Adrenal gland (tissue), 9 donors: ENCODE measurements at regions not wholly inside any gene's neighbourhood (a gene's known extent, or its start where the extent isn't known, plus 50 kb on each side); places are given as distances from the start of the nearest gene placed in this dataset.

Experiments used
- DNase-seq, 7 donors: peaks; one replicate each; pipeline ENCODE4 v3.0.0-alpha.2; 2019 to 2020
- H3K27ac ChIP-seq, 5 donors: fragments of 200-600 bp; sonication (generic) in 4 of 5; 1 replicate in 3 of 5; 2 replicates in 2 of 5; pipeline versions ENCODE4 v1.5.1 to v1.8.0; 2016 to 2020; ENCODE audit warnings: mild to moderate bottlenecking in 1 of 5
- H3K27me3 ChIP-seq: fragments of 200-600 bp; 2 replicates; pipeline ENCODE4 v1.8.0; 2021
- H3K36me3 ChIP-seq, 2 donors: fragments of 200-600 bp; replicated peaks in 1 of 2; 1 replicate in 1 of 2; 2 replicates in 1 of 2; pipeline versions ENCODE4 v1.5.1 to v1.8.0; 2018 to 2022
- H3K4me1 ChIP-seq, 2 donors: fragments of 200-600 bp; replicated peaks in 1 of 2; 1 replicate in 1 of 2; 2 replicates in 1 of 2; pipeline versions ENCODE4 v1.5.1 to v1.8.0; 2018 to 2021
- H3K4me3 ChIP-seq, 4 donors: fragments of 200-600 bp; sonication (generic) in 3 of 4; one replicate each; pipeline ENCODE4 v1.5.1; 2016 to 2018
- H3K9me3 ChIP-seq, 3 donors: fragments of 200-600 bp; sonication (generic) in 1 of 3; replicated peaks in 1 of 3; 1 replicate in 2 of 3; 2 replicates in 1 of 3; pipeline versions ENCODE4 v1.5.1 to v1.8.0; 2016 to 2021
- CTCF ChIP-seq, 6 experiments: fragments of 450-650 bp in 4 of 6; fragments of 200-600 bp in 2 of 6; sonication (generic) in 1 of 6; IDR thresholded peaks; 1 replicate in 5 of 6; 2 replicates in 1 of 6; pipeline versions ENCODE4 v1.5.1 to v1.8.0; 2016 to 2021; ENCODE audit warnings: antibody characterized with exemption in 6 of 6, mild to moderate bottlenecking in 2 of 6, moderate library complexity in 1 of 6
- POLR2A ChIP-seq, 2 donors: fragments of 450-650 bp; IDR thresholded peaks; one replicate each; pipeline ENCODE4 v1.6.1; 2017; ENCODE audit warnings: antibody characterized with exemption in 2 of 2, mild to moderate bottlenecking in 2 of 2, moderate library complexity in 1 of 2
- WGBS, 4 donors: extraction: QIAGEN DNeasy Blood & Tissue Kit in 2 of 4; methylation state at CpG; one replicate each; pipeline versions ENCODE4 v1.1.5 to v1.1.7; 2013 to 2017; 5-methylcytosine and 5-hydroxymethylcytosine counted together
- intact Hi-C, 2 donors: fragments of 100-400 bp; cut with DNase I; formaldehyde crosslinking; loops; one replicate each; pipeline versions ENCODE4 v1.14.1 to v1.15.0; 2022 to 2023
- donor health status: healthy with polysubstance abuse.
- donor health status: Bipolar disorder and iron deficiency.
- donor health status: DM: yes; HTN: yes; CAD: no.
- donor health status: DM: no; HTN: no; CAD: no.
- donor health status: DM: no; HTN: no; CAD: no.

- no peak overlapping the region for H3K4me3 ChIP-seq
- no peaks in the 10 kb centered on the region for H3K4me1 ChIP-seq
- H3K27me3 ChIP-seq = no peaks in the 10 kb centered on the region
- no peak for DNase-seq
- no peak for TF ChIP-seq POLR2A (IDR thresholded peaks at IDR 0.05)
- TF ChIP-seq CTCF (IDR thresholded peaks at IDR 0.05) = no peak
- no peaks in the 10 kb centered on the region for H3K9me3 ChIP-seq
- no peak overlapping the region for H3K27ac ChIP-seq
- H3K36me3 ChIP-seq = no peaks in the 10 kb centered on the region
- intact Hi-C loops = no loop called here
- 54 to 56% (median 55%) methylated on average over 5 of the region's 5 CpGs for WGBS, 4 donors
Observed at GRCh38 chr15:98202256-98202655, 241.8 kb downstream of the ARRDC4 start.

DNA sequence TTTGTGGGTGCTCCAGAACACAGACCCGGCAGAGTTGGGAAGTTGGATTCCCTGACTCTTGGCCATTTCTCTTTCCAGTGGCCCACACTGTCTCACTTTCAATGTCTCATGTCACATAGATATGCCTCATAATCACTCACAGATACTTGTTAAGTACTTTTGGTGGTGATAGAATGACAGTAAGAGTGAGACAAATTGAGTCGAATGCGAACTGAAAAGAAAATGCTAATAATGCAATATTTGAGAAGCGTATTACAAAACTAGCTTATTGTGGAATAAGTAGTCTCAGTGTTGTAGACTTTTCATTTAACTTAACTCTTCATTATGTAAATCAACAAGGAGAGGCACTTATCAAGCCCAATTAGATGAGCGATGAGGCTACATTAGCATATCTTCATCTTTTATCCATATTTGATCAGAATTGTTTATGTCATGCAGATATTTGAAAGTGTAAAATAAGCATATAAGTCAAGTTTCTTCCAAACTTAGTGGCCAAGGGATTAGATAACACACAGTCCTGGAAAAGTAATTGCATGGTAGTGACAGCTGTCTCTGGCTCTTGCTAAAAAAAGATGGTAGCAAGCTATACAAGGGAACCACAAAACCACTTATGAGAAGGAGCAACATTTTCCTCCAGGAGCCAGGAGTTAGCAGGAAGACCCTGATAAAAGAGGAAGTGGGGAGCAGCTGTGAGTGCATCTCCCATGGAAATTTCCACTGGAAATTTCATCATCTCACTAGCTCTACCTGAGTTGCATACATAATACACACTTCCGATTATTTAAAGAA lies 243.6 kb downstream of the ARRDC4 start:
- TF ChIP-seq CTCF (IDR thresholded peaks at IDR 0.05) = no peak
- no peak for TF ChIP-seq POLR2A (IDR thresholded peaks at IDR 0.05)
- H3K9me3 ChIP-seq = no peaks in the 10 kb centered on the region
- H3K27ac ChIP-seq = no peak overlapping the region
- WGBS, 4 donors = 86 to 93% (median 88%) methylated on average over 6 of the region's 6 CpGs
- H3K36me3 ChIP-seq = no peaks in the 10 kb centered on the region
- DNase-seq = no peak
- intact Hi-C loops = no loop called here
- H3K4me3 ChIP-seq = no peak overlapping the region
- no peaks in the 10 kb centered on the region for H3K4me1 ChIP-seq
- no peaks in the 10 kb centered on the region for H3K27me3 ChIP-seq

GRCh38 chr15:98207928-98208327 lies 247.4 kb downstream of the ARRDC4 start:
- DNase-seq = no peak
- intact Hi-C loops = no loop called here
- TF ChIP-seq CTCF (IDR thresholded peaks at IDR 0.05) = no peak
- no peak for TF ChIP-seq POLR2A (IDR thresholded peaks at IDR 0.05)
- H3K27ac ChIP-seq = no peak overlapping the region
- no peaks in the 10 kb centered on the region for H3K9me3 ChIP-seq
- no peaks in the 10 kb centered on the region for H3K27me3 ChIP-seq
- H3K4me1 ChIP-seq = no peaks in the 10 kb centered on the region
- no peak overlapping the region for H3K4me3 ChIP-seq
- H3K36me3 ChIP-seq = no peaks in the 10 kb centered on the region
- WGBS, 4 donors = 70 to 80% (median 74%) methylated on average over 4 of the region's 4 CpGs

GRCh38 chr15:98213346-98213979 lies 253.0 kb downstream of the ARRDC4 start:
- intact Hi-C loops = no loop called here
- Histone ChIP-seq H3K27me3 (no peaks in the 10 kb centered on the region), H3K4me3 (no peak overlapping the region), H3K27ac (no peak overlapping the region), H3K36me3 (no peaks in the 10 kb centered on the region), H3K4me1 (no peaks in the 10 kb centered on the region), H3K9me3 (no peaks in the 10 kb centered on the region)
- 64 to 83% (median 76%) methylated on average over 6 of the region's 6 CpGs for WGBS, 4 donors
- no peak for DNase-seq
- TF ChIP-seq CTCF (IDR thresholded peaks at IDR 0.05) (no peak), POLR2A (IDR thresholded peaks at IDR 0.05) (no peak)
